ENCODE measurements at regions not wholly inside any gene's neighbourhood (a gene's known extent, or its start where the extent isn't known, plus 50 kb on each side); places are given as distances from the start of the nearest gene placed in this dataset.

DNA sequence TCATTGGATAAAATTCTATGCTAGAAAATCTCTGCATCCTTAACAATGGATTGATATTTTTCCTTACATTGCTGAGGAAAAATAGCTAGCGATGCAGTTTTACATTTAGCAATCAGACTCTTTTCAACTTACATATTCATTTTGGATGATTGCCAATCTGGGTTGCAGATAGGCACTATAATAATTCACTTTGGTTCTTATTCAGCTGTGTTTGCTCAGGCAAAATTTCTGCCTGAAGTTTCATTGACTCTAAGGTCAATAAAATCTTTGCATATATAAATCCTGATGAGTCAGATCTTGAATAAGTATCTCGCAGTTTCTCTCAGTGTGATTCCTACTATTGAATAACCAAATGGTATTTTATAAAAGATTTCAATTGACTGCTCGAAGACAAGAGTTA is 1105.8 kb downstream of the CDH18 start:
- no peaks in the 10 kb centered on the region for H3K4me1 ChIP-seq
- DNase-seq (no peak), FAIRE-seq (no peak), ATAC-seq (no peak)
- intact Hi-C loops (cut with DNase I) = no loop called here
- no peaks in the 10 kb centered on the region for H3K36me3 ChIP-seq
- no peaks in the 10 kb centered on the region for H3K27me3 ChIP-seq
- no peak overlapping the region for H3K4me3 ChIP-seq
- H3K9me3 ChIP-seq = no peaks in the 10 kb centered on the region
- 65% methylated on average over 3 of the region's 3 CpGs for WGBS, 2 donors
- TF ChIP-seq, protein P1, sequence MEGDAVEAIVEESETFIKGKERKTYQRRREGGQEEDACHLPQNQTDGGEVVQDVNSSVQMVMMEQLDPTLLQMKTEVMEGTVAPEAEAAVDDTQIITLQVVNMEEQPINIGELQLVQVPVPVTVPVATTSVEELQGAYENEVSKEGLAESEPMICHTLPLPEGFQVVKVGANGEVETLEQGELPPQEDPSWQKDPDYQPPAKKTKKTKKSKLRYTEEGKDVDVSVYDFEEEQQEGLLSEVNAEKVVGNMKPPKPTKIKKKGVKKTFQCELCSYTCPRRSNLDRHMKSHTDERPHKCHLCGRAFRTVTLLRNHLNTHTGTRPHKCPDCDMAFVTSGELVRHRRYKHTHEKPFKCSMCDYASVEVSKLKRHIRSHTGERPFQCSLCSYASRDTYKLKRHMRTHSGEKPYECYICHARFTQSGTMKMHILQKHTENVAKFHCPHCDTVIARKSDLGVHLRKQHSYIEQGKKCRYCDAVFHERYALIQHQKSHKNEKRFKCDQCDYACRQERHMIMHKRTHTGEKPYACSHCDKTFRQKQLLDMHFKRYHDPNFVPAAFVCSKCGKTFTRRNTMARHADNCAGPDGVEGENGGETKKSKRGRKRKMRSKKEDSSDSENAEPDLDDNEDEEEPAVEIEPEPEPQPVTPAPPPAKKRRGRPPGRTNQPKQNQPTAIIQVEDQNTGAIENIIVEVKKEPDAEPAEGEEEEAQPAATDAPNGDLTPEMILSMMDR (IDR thresholded peaks at IDR 0.05) = no peak
- no peak overlapping the region for H3K27ac ChIP-seq

GRCh38 chr5:18888821-18889220 is 1099.2 kb downstream of the CDH18 start:
- TF ChIP-seq, protein P1 (IDR thresholded peaks at IDR 0.05) = no peak
- intact Hi-C loops (cut with DNase I) = no loop called here

DNA sequence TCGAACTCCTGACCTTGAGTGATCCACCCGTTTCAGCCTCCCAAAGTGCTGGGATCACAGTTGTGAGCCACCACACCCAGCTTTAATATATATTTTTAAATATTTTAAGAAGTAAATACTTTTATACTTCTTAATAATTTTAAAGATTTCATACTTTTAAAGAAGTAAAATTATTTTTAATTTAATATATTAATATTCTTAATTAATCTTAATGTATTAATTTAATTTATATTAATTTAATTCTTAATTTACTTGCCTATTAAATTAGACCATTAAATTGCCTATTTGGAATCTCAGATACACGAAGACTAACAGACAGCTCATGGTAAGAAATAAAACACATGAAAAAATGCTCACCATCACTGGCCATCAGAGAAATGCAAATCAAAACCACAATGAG is 1087.4 kb downstream of the CDH18 start:
- no peak overlapping the region for H3K4me3 ChIP-seq
- 63 to 69% methylated on average over 3 of the region's 3 CpGs for WGBS, 2 donors
- H3K36me3 ChIP-seq = no peaks in the 10 kb centered on the region
- intact Hi-C loops (cut with DNase I) = no loop called here
- H3K9me3 ChIP-seq = no peaks in the 10 kb centered on the region
- H3K4me1 ChIP-seq = no peaks in the 10 kb centered on the region
- FAIRE-seq (no peak), DNase-seq (no peak), ATAC-seq (no peak)
- TF ChIP-seq, protein P1 (IDR thresholded peaks at IDR 0.05) = no peak
- no peak overlapping the region for H3K27ac ChIP-seq
- no peaks in the 10 kb centered on the region for H3K27me3 ChIP-seq

More at GRCh38 chr5:18888821-18889220, 1099.2 kb downstream of the CDH18 start:
- no peaks in the 10 kb centered on the region for H3K36me3 ChIP-seq
- H3K27me3 ChIP-seq = no peaks in the 10 kb centered on the region
- no peaks in the 10 kb centered on the region for H3K4me1 ChIP-seq
- DNase-seq (no peak), FAIRE-seq (no peak), ATAC-seq (no peak)
- H3K9me3 ChIP-seq = no peaks in the 10 kb centered on the region
- no peak overlapping the region for H3K27ac ChIP-seq
- H3K4me3 ChIP-seq = no peak overlapping the region

GRCh38 chr5:18920966-18921365 is 1067.0 kb downstream of the CDH18 start:
- intact Hi-C loops (cut with DNase I) = no loop called here
- Histone ChIP-seq H3K4me1 (no peaks in the 10 kb centered on the region), H3K9me3 (no peaks in the 10 kb centered on the region), H3K4me3 (no peak overlapping the region), H3K27me3 (no peaks in the 10 kb centered on the region), H3K36me3 (no peaks in the 10 kb centered on the region), H3K27ac (no peak overlapping the region)
- DNase-seq (no peak), FAIRE-seq (no peak), ATAC-seq (no peak)
- WGBS, 2 donors = 24 to 32% methylated on average over 5 of the region's 5 CpGs
- TF ChIP-seq, protein P1 (IDR thresholded peaks at IDR 0.05) = no peak

- no peak for DNase-seq
- H3K9me3 ChIP-seq = no peaks in the 10 kb centered on the region
- no peaks in the 10 kb centered on the region for H3K36me3 ChIP-seq
- FAIRE-seq = no peak
- H3K4me1 ChIP-seq = no peaks in the 10 kb centered on the region
- 71 to 75% methylated on average over 2 of the region's 2 CpGs for WGBS, 2 donors
- H3K4me3 ChIP-seq = no peak overlapping the region
- no peak for ATAC-seq
- H3K27me3 ChIP-seq = no peaks in the 10 kb centered on the region
- TF ChIP-seq, protein P1 (IDR thresholded peaks at IDR 0.05) = no peak
- intact Hi-C loops (cut with DNase I) = no loop called here
- no peak overlapping the region for H3K27ac ChIP-seq
These were observed 1055.9 kb downstream of the CDH18 start for GRCh38 chr5:18932081-18932480.
